ENCODE measurements at regions not wholly inside any gene's neighbourhood (a gene's known extent, or its start where the extent isn't known, plus 50 kb on each side); places are given as distances from the start of the nearest gene placed in this dataset.

DNA sequence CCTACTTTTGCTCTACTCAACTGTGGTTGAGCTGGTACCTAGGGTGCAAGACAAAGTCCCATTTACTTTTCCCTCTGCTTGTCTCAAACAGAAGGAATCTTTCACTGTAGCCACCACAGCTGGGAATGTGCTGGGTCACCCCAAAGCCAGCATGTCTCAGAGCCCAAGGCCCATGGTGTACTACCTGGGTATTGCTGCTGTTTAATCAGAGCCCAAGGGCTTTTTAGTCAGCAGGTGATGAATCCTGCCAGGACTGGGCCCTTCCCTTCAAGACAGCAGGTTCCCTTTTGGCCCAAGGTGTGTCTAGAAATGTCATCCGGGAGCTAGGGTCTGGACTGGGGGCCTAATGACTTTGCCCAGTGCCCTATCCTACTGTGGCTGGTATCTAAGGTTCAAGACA lies 249.8 kb downstream of the HDGFL1 start:
- TF ChIP-seq, protein P1, sequence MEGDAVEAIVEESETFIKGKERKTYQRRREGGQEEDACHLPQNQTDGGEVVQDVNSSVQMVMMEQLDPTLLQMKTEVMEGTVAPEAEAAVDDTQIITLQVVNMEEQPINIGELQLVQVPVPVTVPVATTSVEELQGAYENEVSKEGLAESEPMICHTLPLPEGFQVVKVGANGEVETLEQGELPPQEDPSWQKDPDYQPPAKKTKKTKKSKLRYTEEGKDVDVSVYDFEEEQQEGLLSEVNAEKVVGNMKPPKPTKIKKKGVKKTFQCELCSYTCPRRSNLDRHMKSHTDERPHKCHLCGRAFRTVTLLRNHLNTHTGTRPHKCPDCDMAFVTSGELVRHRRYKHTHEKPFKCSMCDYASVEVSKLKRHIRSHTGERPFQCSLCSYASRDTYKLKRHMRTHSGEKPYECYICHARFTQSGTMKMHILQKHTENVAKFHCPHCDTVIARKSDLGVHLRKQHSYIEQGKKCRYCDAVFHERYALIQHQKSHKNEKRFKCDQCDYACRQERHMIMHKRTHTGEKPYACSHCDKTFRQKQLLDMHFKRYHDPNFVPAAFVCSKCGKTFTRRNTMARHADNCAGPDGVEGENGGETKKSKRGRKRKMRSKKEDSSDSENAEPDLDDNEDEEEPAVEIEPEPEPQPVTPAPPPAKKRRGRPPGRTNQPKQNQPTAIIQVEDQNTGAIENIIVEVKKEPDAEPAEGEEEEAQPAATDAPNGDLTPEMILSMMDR (IDR thresholded peaks at IDR 0.05): no peak
- no peak for TF ChIP-seq POLR2A (IDR thresholded peaks at IDR 0.05)
